SK-N-MC (cell line): ENCODE measurements at regions not wholly inside any gene's neighbourhood (a gene's known extent, or its start where the extent isn't known, plus 50 kb on each side); places are given as distances from the start of the nearest gene placed in this dataset.

Experiments used
- DNase-seq: peaks from one replicate; pipeline ENCODE4 v3.0.0-alpha.2; 2011; ENCODE audit warnings: low read depth, low spot score
- H3K27ac ChIP-seq: fragments of 200-600 bp; sonication (generic); 2 replicates; pipeline ENCODE4 v1.5.1; 2016; ENCODE audit warnings: mixed run types
- H3K36me3 ChIP-seq: fragments of 200-600 bp; sonication (generic); 2 replicates; pipeline ENCODE4 v1.6.1; 2017; ENCODE audit warnings: antibody characterized with exemption, low read length, mixed read lengths; ENCODE audit not compliant: insufficient read depth
- H3K4me3 ChIP-seq: fragments of 200-600 bp; sonication (generic); 2 replicates; pipeline ENCODE4 v1.5.1; 2016
- H3K9ac ChIP-seq: fragments of 200-600 bp; sonication (generic); 2 replicates; pipeline ENCODE4 v1.8.0; 2017; ENCODE audit warnings: mixed run types, mixed read lengths; ENCODE audit not compliant: insufficient read length
- H3K9me3 ChIP-seq: fragments of 200-600 bp; sonication (generic); 2 replicates; pipeline ENCODE4 v1.6.1; 2017; ENCODE audit warnings: low read depth, mild to moderate bottlenecking, antibody characterized with exemption, low read length, moderate library complexity, mixed read lengths
- EZH2 ChIP-seq: fragments of 200-600 bp; sonication (generic); IDR thresholded peaks from one replicate; pipeline ENCODE4 v1.6.1; 2017; ENCODE audit warnings: antibody characterized with exemption
- FOXP2 ChIP-seq: optimal IDR thresholded peaks from 2 replicates; pipeline ENCODE3; 2011; ENCODE audit warnings: mild to moderate bottlenecking, moderate library complexity; ENCODE audit not compliant: insufficient read depth; ENCODE audit errors: extremely low read length, control extremely low read depth
- POLR2AphosphoS5 ChIP-seq: IDR thresholded peaks from 2 replicates; pipeline ENCODE4 v1.6.1; 2012; ENCODE audit warnings: mild to moderate bottlenecking, low read depth, low read length, borderline replicate concordance

- TF ChIP-seq EZH2 (no peak), POLR2AphosphoS5 (no peak), FOXP2 (no peak)
- no peak for DNase-seq
- Histone ChIP-seq H3K36me3 (no peaks in the 10 kb centered on the region), H3K27ac (no peak overlapping the region), H3K4me3 (no peak overlapping the region), H3K9me3 (no peaks in the 10 kb centered on the region), H3K9ac (no peak overlapping the region)
Measured at GRCh38 chr1:222040955-222041354, 299.1 kb upstream of the DUSP10 start.

GRCh38 chr1:222040121-222040805, 298.4 kb upstream of the DUSP10 start:
- DNase-seq, result no peak
- no peak overlapping the region for H3K27ac ChIP-seq
- no peak overlapping the region for H3K9ac ChIP-seq
- no peak for TF ChIP-seq EZH2
- TF ChIP-seq POLR2AphosphoS5, result no peak
- no peak for TF ChIP-seq FOXP2
- H3K36me3 ChIP-seq, result no peaks in the 10 kb centered on the region
- H3K4me3 ChIP-seq, result no peak overlapping the region
- H3K9me3 ChIP-seq, result no peaks in the 10 kb centered on the region

- Histone ChIP-seq H3K4me3 (no peak overlapping the region), H3K9ac (no peak overlapping the region), H3K9me3 (no peaks in the 10 kb centered on the region), H3K27ac (no peak overlapping the region), H3K36me3 (no peaks in the 10 kb centered on the region)
- TF ChIP-seq POLR2AphosphoS5 (no peak), FOXP2 (no peak), EZH2 (no peak)
- no peak for DNase-seq
Measured at GRCh38 chr1:222038971-222039370, 297.1 kb upstream of the DUSP10 start.

GRCh38 chr1:222037720-222038119, 295.8 kb upstream of the DUSP10 start:
- H3K9ac ChIP-seq, result no peak overlapping the region
- no peak overlapping the region for H3K4me3 ChIP-seq
- TF ChIP-seq FOXP2 (no peak), EZH2 (no peak), POLR2AphosphoS5 (no peak)
- no peaks in the 10 kb centered on the region for H3K36me3 ChIP-seq
- no peaks in the 10 kb centered on the region for H3K9me3 ChIP-seq
- no peak for DNase-seq
- H3K27ac ChIP-seq, result no peak overlapping the region

GRCh38 chr1:222034790-222035189, 292.9 kb upstream of the DUSP10 start:
- no peak for DNase-seq
- no peaks in the 10 kb centered on the region for H3K36me3 ChIP-seq
- TF ChIP-seq FOXP2, result no peak
- TF ChIP-seq POLR2AphosphoS5, result no peak
- no peak for TF ChIP-seq EZH2
- H3K4me3 ChIP-seq, result no peak overlapping the region
- no peak overlapping the region for H3K27ac ChIP-seq
- no peak overlapping the region for H3K9ac ChIP-seq
- no peaks in the 10 kb centered on the region for H3K9me3 ChIP-seq

- Histone ChIP-seq H3K36me3 (no peaks in the 10 kb centered on the region), H3K27ac (no peak overlapping the region), H3K4me3 (no peak overlapping the region), H3K9me3 (no peaks in the 10 kb centered on the region), H3K9ac (no peak overlapping the region)
- TF ChIP-seq EZH2, result no peak
- no peak for TF ChIP-seq FOXP2
- TF ChIP-seq POLR2AphosphoS5, result no peak
- no peak for DNase-seq
Measured at GRCh38 chr1:222033450-222033849, 291.6 kb upstream of the DUSP10 start.

- Histone ChIP-seq H3K27ac (no peak overlapping the region), H3K9me3 (no peaks in the 10 kb centered on the region), H3K36me3 (no peaks in the 10 kb centered on the region), H3K9ac (no peak overlapping the region), H3K4me3 (no peak overlapping the region)
- TF ChIP-seq POLR2AphosphoS5 (no peak), FOXP2 (no peak), EZH2 (no peak)
- no peak for DNase-seq
Measured at GRCh38 chr1:222031318-222031717, 289.4 kb upstream of the DUSP10 start.

GRCh38 chr1:222028676-222029075, 286.8 kb upstream of the DUSP10 start:
- TF ChIP-seq EZH2, result no peak
- no peak for TF ChIP-seq POLR2AphosphoS5
- TF ChIP-seq FOXP2, result no peak
- H3K27ac ChIP-seq, result no peak overlapping the region
- no peak for DNase-seq

GRCh38 chr1:222028116-222028515, 286.2 kb upstream of the DUSP10 start:
- H3K4me3 ChIP-seq, result no peak overlapping the region
- no peak overlapping the region for H3K27ac ChIP-seq
- H3K9me3 ChIP-seq, result no peaks in the 10 kb centered on the region
- no peak for TF ChIP-seq POLR2AphosphoS5
- no peak for TF ChIP-seq EZH2
- no peak for TF ChIP-seq FOXP2
- no peaks in the 10 kb centered on the region for H3K36me3 ChIP-seq
- no peak overlapping the region for H3K9ac ChIP-seq
- DNase-seq, result no peak

More at GRCh38 chr1:222028676-222029075, 286.8 kb upstream of the DUSP10 start:
- no peaks in the 10 kb centered on the region for H3K9me3 ChIP-seq
- H3K36me3 ChIP-seq, result no peaks in the 10 kb centered on the region
- no peak overlapping the region for H3K4me3 ChIP-seq
- no peak overlapping the region for H3K9ac ChIP-seq
